VCaP (cell line): ENCODE measurements at regions not wholly inside any gene's neighbourhood (a gene's known extent, or its start where the extent isn't known, plus 50 kb on each side); places are given as distances from the start of the nearest gene placed in this dataset.

ENCODE experiments used
- H3K27ac ChIP-seq: fragments of 450-650 bp; 2 replicates; pipeline ENCODE4 v1.5.1; 2017
- TF ChIP-seq, protein P1 (sequence below): fragments of 450-650 bp; conservative IDR thresholded peaks from 2 replicates; pipeline ENCODE4 v1.5.1; 2017; ENCODE audit warnings: mild to moderate bottlenecking, moderate library complexity

DNA sequence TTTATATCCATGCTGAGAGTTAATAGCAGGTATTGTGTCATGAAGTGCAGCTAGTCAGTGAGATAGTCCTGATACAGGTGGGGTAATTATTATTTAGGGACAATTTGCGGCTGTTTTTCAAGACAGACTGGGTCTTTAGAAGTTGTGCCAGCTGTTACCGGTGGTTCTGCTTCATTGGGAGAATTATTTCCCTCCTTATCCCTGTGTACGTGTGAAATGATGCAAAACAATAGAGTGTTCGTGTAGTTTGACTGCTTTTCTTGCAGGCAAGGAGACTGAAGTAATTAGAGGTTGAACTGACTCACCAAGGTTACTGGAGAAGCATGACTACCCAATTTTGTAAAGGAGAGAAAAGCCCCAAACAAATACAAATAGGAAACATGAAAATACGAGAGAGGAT, 101.7 kb downstream of the ARRDC3 start:
- TF ChIP-seq, protein P1, sequence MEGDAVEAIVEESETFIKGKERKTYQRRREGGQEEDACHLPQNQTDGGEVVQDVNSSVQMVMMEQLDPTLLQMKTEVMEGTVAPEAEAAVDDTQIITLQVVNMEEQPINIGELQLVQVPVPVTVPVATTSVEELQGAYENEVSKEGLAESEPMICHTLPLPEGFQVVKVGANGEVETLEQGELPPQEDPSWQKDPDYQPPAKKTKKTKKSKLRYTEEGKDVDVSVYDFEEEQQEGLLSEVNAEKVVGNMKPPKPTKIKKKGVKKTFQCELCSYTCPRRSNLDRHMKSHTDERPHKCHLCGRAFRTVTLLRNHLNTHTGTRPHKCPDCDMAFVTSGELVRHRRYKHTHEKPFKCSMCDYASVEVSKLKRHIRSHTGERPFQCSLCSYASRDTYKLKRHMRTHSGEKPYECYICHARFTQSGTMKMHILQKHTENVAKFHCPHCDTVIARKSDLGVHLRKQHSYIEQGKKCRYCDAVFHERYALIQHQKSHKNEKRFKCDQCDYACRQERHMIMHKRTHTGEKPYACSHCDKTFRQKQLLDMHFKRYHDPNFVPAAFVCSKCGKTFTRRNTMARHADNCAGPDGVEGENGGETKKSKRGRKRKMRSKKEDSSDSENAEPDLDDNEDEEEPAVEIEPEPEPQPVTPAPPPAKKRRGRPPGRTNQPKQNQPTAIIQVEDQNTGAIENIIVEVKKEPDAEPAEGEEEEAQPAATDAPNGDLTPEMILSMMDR = no peak
- H3K27ac ChIP-seq = no peak overlapping the region; the same call in 1 of the 2 replicates

DNA sequence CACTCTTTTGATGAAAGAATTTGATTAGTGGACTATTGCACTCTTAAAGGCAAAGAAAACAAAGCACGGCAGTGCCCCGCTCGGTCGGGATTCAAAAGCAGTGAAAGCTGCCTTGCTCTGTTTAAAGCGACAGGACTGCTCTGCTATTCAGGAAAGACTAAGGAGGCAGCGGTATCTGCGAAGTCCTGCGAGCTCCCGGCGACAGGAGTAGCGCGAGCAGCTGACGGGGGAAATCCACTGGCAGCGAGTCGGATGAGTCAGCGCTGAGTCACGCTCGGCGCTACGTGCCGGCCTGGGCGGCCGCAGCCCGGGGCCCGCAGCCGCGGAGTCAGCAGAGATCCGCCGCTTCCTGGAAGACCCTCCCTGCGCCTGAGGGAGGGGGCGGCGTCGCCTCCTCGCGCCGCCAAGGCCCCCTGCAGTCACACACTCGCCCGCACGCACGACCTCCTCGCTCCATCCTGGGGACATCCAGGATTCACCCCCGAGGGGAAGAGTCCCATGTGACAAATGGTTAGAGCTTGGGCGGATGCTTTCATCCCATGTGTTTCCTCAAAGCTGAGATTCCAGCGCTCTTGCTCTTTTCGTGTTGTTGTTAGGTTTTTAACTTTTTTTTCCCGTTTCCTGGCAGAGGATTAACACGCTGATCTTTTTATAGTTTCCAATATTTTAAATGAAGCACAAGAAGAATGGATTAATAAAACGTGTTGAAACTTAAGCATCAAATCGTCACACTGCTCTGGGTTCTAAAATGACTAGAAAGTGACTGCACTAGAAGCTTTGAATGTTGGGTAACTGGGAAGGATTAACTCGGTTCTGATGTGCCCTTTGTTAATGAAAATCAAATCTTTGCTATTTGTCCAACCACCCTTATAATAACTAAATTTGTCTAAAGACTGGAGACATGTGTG, 102.5 kb downstream of the ARRDC3 start:
- TF ChIP-seq, protein P1 = peak; percentile 15; the same call in 1 of the 2 replicates
- peak overlapping the region; percentile 85 for H3K27ac ChIP-seq

DNA sequence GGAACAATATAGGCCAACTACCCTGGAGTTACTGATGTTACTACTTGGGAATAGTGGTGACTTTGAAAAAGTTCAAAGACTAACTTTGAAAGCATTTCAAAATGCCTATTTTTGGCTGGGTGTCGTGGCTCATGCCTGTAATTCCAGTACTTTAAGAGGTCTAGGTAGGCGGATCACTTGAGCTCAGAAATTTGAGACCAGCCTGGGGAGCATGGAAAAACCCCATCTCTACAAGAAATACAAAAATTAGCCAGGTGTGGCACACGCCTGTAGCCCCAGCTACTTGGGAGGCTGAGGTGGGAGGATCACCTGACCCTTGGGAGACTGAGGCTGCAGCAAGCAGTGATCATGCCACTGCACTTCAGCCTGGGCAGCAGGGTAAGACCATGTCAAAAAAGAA, 105.3 kb downstream of the ARRDC3 start:
- H3K27ac ChIP-seq = no peak overlapping the region
- TF ChIP-seq, protein P1 = no peak

DNA sequence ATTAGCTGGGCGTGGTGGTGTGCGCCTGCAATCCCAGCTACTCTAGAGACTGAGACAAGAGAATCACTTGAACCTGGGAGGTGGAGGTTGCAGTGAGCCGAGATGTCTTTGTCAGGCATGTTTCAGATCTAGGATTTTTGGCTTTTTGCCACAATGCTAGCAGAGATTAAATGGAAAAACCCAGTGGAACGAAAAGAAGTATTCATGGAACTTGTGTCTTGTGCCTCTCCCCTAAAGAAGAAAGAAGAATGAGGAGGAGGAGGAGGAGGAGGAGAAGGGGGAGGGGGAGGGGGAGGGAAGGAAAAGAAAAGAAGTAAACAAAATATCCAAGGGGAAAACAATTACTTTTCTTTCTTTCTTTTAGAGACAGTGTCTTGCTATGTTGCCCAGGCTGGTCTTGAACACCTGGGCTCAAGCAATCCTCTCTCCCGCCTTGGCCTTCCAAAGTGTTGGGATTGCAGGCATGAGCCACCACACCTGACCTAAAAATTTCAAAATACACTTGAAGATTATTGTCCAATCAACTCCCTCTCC, 106.0 kb downstream of the ARRDC3 start:
- no peak overlapping the region for H3K27ac ChIP-seq
- TF ChIP-seq, protein P1 = no peak

DNA sequence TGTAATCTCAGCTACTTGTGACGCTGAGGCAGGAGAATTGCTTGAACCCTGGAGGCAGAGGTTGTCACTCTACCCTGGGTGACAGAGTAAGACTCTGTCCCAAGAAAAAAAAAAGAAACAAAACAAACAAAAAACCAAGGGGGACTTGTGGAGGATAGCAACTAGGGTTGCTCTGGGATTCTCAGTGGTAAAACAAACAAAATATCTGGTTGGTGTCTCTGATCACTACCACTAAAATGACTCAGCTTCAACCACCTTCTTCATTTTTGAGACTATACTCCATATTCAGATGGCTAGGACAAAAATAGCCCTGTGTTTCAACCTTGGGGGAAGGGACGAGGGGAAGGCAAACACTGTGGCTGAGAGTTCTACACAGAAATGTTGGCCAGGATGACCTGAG, 110.3 kb downstream of the ARRDC3 start:
- no peak overlapping the region for H3K27ac ChIP-seq
- TF ChIP-seq, protein P1 = no peak

DNA sequence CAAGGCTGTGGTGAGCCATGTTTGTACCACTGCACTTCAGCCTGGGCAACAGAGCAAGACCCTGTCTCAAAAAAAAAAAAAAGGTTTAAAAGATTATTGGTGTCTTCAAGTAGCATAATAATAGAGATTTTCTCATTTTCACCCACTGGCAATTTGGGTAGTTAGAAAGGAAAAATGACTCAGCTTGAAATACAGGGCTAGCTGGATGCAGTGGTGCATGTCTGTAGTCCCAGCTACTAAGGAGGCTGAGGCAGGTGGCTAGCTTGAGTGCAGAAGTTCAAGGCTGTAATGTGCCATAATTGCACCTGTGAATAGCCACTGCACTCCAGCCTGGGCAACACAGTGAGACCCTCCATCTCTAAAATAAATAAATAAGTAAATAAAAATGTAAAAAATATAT, 111.1 kb downstream of the ARRDC3 start:
- H3K27ac ChIP-seq = no peak overlapping the region
- TF ChIP-seq, protein P1 = no peak

DNA sequence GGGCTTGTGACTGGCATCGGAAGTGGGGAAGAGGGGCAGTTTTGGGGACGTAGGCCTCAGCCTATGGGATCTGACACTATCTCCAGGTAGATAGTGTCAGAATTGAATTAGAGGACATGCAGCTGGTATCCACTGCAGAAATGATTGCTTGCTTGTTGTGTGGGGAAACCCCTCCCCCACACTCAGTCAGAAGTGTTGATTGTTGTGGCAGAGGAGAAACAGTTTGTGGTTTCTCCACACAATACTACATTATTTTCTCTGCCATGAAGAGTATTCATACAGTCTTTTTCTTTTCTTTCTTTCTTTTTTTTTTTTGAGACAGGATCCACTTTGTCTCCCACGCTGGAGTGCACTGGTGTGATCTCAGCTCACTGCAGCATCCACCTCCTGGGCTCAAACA, 113.9 kb downstream of the ARRDC3 start:
- no peak overlapping the region for H3K27ac ChIP-seq

More for the DNA sequence above, 113.9 kb downstream of the ARRDC3 start:
- TF ChIP-seq, protein P1 = no peak
